HEK293 (cell line): ENCODE measurements at regions not wholly inside any gene's neighbourhood (a gene's known extent, or its start where the extent isn't known, plus 50 kb on each side); places are given as distances from the start of the nearest gene placed in this dataset.

Experiments used
- CTCF ChIP-seq: fragments of 450-650 bp; formaldehyde crosslinking; IDR thresholded peaks from 2 replicates; pipeline ENCODE4 v1.5.1; 2016; ENCODE audit warnings: missing biosample characterization, missing genetic modification characterization
- SCRT1 ChIP-seq: fragments of 450-650 bp; formaldehyde crosslinking; IDR thresholded peaks from 2 replicates; pipeline ENCODE4 v1.5.1; 2016; ENCODE audit warnings: missing biosample characterization, missing genetic modification characterization, borderline replicate concordance
- ZBTB8A ChIP-seq: fragments of 450-650 bp; formaldehyde crosslinking; IDR thresholded peaks from 2 replicates; pipeline ENCODE4 v1.5.1; 2016; ENCODE audit warnings: missing biosample characterization, missing genetic modification characterization
- ZNF324 ChIP-seq: fragments of 450-650 bp; formaldehyde crosslinking; IDR thresholded peaks from 2 replicates; pipeline ENCODE4 v1.5.1; 2016; ENCODE audit warnings: missing biosample characterization, missing genetic modification characterization
- ZNF791 ChIP-seq: fragments of 450-650 bp; formaldehyde crosslinking; IDR thresholded peaks from 2 replicates; pipeline ENCODE4 v1.5.1; 2016; ENCODE audit warnings: missing biosample characterization, missing genetic modification characterization

GRCh38 chr1:232430467-232430866, 199.5 kb downstream of the SIPA1L2 start:
- TF ChIP-seq CTCF (tag by site-specific recombination) (no peak), ZNF791 (no peak), ZNF324 (no peak), SCRT1 (tag by site-specific recombination) (no peak), ZBTB8A (tag by site-specific recombination) (no peak)
